Adrenal gland (tissue), 9 donors: ENCODE measurements at regions not wholly inside any gene's neighbourhood (a gene's known extent, or its start where the extent isn't known, plus 50 kb on each side); places are given as distances from the start of the nearest gene placed in this dataset.

Experiments
- DNase-seq, 7 donors: peaks; one replicate each; pipeline ENCODE4 v3.0.0-alpha.2; 2019 to 2020
- H3K27ac ChIP-seq, 5 donors: fragments of 200-600 bp; sonication (generic) in 4 of 5; 1 replicate in 3 of 5; 2 replicates in 2 of 5; pipeline versions ENCODE4 v1.5.1 to v1.8.0; 2016 to 2020; ENCODE audit warnings: mild to moderate bottlenecking in 1 of 5
- H3K27me3 ChIP-seq: fragments of 200-600 bp; 2 replicates; pipeline ENCODE4 v1.8.0; 2021
- H3K36me3 ChIP-seq, 2 donors: fragments of 200-600 bp; replicated peaks in 1 of 2; 1 replicate in 1 of 2; 2 replicates in 1 of 2; pipeline versions ENCODE4 v1.5.1 to v1.8.0; 2018 to 2022
- H3K4me1 ChIP-seq, 2 donors: fragments of 200-600 bp; replicated peaks in 1 of 2; 1 replicate in 1 of 2; 2 replicates in 1 of 2; pipeline versions ENCODE4 v1.5.1 to v1.8.0; 2018 to 2021
- H3K4me3 ChIP-seq, 4 donors: fragments of 200-600 bp; sonication (generic) in 3 of 4; one replicate each; pipeline ENCODE4 v1.5.1; 2016 to 2018
- H3K9me3 ChIP-seq, 3 donors: fragments of 200-600 bp; sonication (generic) in 1 of 3; replicated peaks in 1 of 3; 1 replicate in 2 of 3; 2 replicates in 1 of 3; pipeline versions ENCODE4 v1.5.1 to v1.8.0; 2016 to 2021
- POLR2A ChIP-seq, 2 donors: fragments of 450-650 bp; IDR thresholded peaks; one replicate each; pipeline ENCODE4 v1.6.1; 2017; ENCODE audit warnings: antibody characterized with exemption in 2 of 2, mild to moderate bottlenecking in 2 of 2, moderate library complexity in 1 of 2
- WGBS, 4 donors: extraction: QIAGEN DNeasy Blood & Tissue Kit in 2 of 4; methylation state at CpG; one replicate each; pipeline versions ENCODE4 v1.1.5 to v1.1.7; 2013 to 2017; 5-methylcytosine and 5-hydroxymethylcytosine counted together
- intact Hi-C, 2 donors: fragments of 100-400 bp; cut with DNase I; formaldehyde crosslinking; loops; one replicate each; pipeline versions ENCODE4 v1.14.1 to v1.15.0; 2022 to 2023
- TF ChIP-seq, protein P1 (sequence below), 6 experiments: fragments of 450-650 bp in 4 of 6; fragments of 200-600 bp in 2 of 6; sonication (generic) in 1 of 6; IDR thresholded peaks; 1 replicate in 5 of 6; 2 replicates in 1 of 6; pipeline versions ENCODE4 v1.5.1 to v1.8.0; 2016 to 2021; ENCODE audit warnings: antibody characterized with exemption in 6 of 6, mild to moderate bottlenecking in 2 of 6, moderate library complexity in 1 of 6
- donor health status: healthy with polysubstance abuse.
- donor health status: Bipolar disorder and iron deficiency.
- donor health status: DM: yes; HTN: yes; CAD: no.
- donor health status: DM: no; HTN: no; CAD: no.
- donor health status: DM: no; HTN: no; CAD: no.

DNA sequence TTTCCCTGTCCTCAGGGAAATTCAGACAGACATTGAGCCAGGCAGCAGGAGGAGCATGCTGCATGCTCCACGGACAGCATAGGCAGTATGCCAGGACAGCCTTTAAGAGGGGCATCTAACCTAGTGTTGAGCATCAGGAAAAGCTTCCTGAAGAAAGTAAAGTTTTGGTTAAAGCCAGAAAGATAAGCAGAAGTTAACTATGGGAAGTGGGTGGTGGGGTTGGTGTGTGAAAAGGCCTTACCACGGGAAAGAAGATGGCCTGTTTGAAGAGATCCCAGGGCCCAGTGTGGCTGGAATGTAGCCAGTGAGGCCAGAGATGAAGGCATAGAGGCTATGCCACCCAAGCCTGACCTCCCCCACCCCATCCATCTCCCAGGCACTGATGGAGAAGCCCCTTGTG is 102.4 kb upstream of the PLXNA4 start:
- TF ChIP-seq, protein P1, sequence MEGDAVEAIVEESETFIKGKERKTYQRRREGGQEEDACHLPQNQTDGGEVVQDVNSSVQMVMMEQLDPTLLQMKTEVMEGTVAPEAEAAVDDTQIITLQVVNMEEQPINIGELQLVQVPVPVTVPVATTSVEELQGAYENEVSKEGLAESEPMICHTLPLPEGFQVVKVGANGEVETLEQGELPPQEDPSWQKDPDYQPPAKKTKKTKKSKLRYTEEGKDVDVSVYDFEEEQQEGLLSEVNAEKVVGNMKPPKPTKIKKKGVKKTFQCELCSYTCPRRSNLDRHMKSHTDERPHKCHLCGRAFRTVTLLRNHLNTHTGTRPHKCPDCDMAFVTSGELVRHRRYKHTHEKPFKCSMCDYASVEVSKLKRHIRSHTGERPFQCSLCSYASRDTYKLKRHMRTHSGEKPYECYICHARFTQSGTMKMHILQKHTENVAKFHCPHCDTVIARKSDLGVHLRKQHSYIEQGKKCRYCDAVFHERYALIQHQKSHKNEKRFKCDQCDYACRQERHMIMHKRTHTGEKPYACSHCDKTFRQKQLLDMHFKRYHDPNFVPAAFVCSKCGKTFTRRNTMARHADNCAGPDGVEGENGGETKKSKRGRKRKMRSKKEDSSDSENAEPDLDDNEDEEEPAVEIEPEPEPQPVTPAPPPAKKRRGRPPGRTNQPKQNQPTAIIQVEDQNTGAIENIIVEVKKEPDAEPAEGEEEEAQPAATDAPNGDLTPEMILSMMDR (IDR thresholded peaks at IDR 0.05) = no peak
- TF ChIP-seq POLR2A (IDR thresholded peaks at IDR 0.05) = no peak
- Histone ChIP-seq H3K36me3 (no peaks in the 10 kb centered on the region), H3K27me3 (no peaks in the 10 kb centered on the region), H3K4me3 (no peak overlapping the region), H3K9me3 (no peaks in the 10 kb centered on the region), H3K27ac (no peak overlapping the region), H3K4me1 (no peaks in the 10 kb centered on the region)
- 60 to 70% (median 64%) methylated on average over 2 of the region's 2 CpGs for WGBS, 4 donors
- intact Hi-C loops = no loop called here
- no peak for DNase-seq

DNA sequence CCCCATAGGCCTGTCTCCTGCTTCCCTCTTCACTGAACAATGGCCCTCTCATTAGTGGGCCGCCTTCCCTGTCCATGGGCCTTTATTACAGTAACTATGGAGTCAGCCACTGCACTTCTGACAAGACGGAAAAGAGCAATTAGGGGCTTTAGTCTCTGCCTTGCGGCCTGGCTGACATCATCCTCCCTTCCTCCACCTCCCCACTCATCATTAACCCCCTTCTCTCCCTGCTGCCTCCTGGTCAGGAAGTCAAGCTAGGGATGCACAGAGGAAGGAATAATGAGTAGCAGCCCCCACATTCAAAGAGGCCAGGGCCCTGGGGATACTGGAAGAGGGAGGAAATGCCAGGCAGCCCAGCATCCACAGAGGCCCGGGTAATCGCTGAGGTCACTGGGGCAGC is 101.6 kb upstream of the PLXNA4 start:
- intact Hi-C loops = no loop called here
- Histone ChIP-seq H3K27ac (no peak overlapping the region), H3K9me3 (no peaks in the 10 kb centered on the region), H3K27me3 (no peaks in the 10 kb centered on the region), H3K4me3 (no peak overlapping the region), H3K4me1 (no peaks in the 10 kb centered on the region), H3K36me3 (no peaks in the 10 kb centered on the region)
- no peak for DNase-seq
- 72 to 91% (median 78%) methylated on average over 3 to 5 of the region's 5 CpGs for WGBS, 4 donors
- TF ChIP-seq, protein P1 (IDR thresholded peaks at IDR 0.05) = no peak
- TF ChIP-seq POLR2A (IDR thresholded peaks at IDR 0.05) = no peak

DNA sequence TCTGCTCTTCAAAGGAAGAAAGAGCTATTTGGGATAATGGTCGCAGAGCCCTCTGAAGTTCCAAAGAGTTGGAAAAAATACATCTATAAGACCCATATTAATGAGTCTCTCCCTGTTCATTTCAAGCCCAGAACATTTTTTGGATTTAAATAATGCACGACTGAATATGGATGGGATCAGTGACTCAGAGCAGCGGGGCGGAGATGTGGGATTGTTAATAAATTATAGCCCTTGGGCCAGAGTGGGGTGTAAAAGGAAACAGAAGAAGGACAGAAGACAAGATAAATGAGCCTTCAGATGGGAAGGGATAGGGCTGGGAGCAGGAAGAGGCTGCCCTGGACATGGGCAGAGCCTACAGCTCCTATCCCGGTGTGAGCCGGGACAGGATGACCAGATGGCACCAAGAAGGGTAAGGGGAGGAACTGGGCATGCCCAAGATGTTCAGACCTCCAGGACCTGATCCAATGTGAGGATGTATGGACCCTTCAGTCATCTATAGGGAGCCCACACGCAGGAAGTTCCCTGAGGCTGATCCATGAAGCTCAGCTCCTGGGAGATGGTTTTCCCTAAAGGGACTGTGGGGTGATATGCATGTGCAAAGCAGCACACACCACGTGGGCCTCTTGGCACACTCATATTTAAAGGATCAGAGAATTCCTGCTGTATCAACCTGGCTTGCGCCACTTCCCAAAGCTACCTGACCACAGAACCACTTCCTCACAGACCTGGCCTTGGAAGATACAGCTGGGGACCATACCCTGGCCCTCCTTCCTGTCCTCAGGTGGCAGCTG is 96.1 kb upstream of the PLXNA4 start:
- no peak overlapping the region for H3K4me3 ChIP-seq
- no peak overlapping the region for H3K27ac ChIP-seq
- no peak for DNase-seq
- no peak for TF ChIP-seq POLR2A (IDR thresholded peaks at IDR 0.05)
- TF ChIP-seq, protein P1 (IDR thresholded peaks at IDR 0.05) = no peak
- no peaks in the 10 kb centered on the region for H3K9me3 ChIP-seq
- WGBS, 4 donors = 74 to 93% (median 84%) methylated on average over 7 to 9 of the region's 9 CpGs
- intact Hi-C loops = no loop called here
- no peaks in the 10 kb centered on the region for H3K4me1 ChIP-seq
- no peaks in the 10 kb centered on the region for H3K36me3 ChIP-seq
- no peaks in the 10 kb centered on the region for H3K27me3 ChIP-seq

DNA sequence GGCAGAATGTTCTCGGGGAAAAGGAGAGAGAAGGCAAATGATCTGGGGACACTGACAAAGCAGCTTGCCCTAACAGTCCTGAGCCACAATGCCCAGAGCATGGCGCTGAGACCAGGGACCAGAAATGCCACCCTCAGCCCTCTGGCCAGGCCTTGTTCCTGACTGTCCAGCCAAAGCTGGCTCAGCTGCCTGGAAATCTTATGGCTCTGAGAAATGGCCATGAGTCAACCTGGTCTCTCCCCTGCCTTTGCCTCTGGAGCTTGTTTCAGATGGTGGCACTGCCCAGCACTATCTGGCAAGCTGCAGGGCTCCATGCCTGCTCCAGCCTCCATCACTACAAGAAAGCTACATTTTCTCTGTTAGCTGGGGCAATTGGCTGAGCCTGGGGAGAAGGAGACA is 90.5 kb upstream of the PLXNA4 start:
- TF ChIP-seq, protein P1 (IDR thresholded peaks at IDR 0.05) = no peak
- TF ChIP-seq POLR2A (IDR thresholded peaks at IDR 0.05) = no peak
- intact Hi-C loops = no loop called here
- H3K36me3 ChIP-seq = no peaks in the 10 kb centered on the region

More for the DNA sequence above, 90.5 kb upstream of the PLXNA4 start:
- Histone ChIP-seq H3K4me1 (no peaks in the 10 kb centered on the region), H3K9me3 (no peaks in the 10 kb centered on the region), H3K27me3 (no peaks in the 10 kb centered on the region), H3K27ac (no peak overlapping the region), H3K4me3 (no peak overlapping the region)
- DNase-seq = peak in 1 of 7 donors; percentile 6
- 79 to 94% (median 90%) methylated on average over 2 of the region's 2 CpGs for WGBS, 4 donors
